HG02610 (cell line): ENCODE measurements at regions not wholly inside any gene's neighbourhood (a gene's known extent, or its start where the extent isn't known, plus 50 kb on each side); places are given as distances from the start of the nearest gene placed in this dataset.

Experiments used
- ATAC-seq: cut with Tn5 transposase; IDR thresholded peaks from one replicate; pipeline ENCODE4 v1.9.1; 2021; ENCODE audit warnings: mild to moderate bottlenecking, moderate library complexity; ENCODE audit not compliant: unreplicated experiment

DNA sequence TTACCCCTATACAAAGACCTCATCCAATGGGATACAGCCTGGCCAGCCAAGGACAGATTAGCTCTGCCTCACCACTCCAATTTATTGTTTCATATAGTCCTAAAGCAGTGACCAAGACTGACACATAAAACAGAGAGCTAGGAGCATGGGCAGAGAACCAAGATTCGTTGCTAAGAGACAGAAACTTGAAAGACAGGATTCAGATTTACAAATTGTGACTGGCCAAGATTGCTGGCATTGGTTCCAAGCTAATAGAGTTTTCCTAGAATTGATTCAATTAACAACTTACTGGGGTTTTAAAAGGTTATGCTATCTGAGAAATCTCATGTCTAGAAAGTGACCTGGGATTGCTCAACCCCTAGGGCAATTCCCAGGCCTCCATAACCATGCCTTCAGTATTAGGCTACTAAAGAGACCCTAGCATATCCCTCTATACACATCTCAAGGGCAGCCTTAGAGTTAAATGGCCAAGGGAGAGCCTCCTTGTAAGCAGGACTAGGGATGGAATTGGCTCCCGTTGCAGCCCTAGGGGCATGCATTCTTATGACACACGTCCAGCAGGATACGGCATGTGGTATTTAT is 75.6 kb downstream of the ICOS start:
- no peak for ATAC-seq

DNA sequence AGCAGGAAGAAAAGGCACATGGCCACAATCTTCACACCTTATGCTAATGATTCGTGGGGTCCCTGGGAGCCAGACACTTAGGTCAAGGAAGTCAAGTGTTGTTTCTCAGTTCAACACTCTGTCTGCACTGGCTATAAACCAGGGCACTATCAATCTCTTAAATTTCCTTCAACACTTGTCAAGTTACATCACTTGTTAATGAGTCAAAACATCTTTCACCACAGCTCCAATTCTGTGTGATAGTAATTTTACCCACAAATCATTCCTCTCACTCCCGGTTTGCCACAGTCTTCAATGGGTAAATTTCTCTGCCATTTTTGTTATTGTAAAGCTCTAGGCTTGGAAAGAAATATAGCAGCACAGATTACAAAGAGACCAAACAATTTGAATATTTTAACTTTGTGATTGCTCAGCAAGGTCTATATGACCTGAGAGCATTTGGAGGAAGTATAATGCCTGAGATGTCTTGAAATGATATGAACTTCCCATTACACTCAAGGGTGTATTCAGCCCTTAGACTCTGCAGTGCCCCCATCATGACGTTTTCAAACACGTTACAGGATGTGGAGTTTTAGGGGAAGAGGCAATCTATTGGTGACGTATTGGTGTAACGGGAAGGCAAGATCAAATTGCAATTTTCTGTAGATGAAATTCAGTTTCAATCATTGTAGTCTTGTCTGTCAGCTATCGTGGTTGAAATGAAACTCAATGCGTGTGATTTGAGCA is 78.7 kb downstream of the ICOS start:
- ATAC-seq = no peak

DNA sequence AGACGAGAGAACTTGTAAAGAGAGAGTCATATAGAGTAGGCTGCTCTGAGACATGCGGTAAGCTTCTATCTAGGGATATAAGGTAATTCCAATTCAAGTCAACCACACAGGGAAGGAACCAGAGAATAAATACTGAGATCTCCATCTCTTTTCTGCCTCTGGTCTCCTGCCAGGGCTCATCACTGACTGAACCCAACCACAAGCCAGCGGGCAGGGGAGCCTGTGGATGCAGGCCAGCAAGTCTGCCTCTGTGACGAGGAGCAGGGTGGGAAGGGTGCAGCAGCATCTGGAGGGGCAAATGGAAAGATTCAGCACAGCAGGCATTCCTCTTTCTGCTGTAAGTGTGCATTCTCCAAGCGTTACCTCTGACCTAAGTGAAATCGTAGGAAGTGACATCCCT is 82.2 kb downstream of the ICOS start:
- ATAC-seq = no peak

DNA sequence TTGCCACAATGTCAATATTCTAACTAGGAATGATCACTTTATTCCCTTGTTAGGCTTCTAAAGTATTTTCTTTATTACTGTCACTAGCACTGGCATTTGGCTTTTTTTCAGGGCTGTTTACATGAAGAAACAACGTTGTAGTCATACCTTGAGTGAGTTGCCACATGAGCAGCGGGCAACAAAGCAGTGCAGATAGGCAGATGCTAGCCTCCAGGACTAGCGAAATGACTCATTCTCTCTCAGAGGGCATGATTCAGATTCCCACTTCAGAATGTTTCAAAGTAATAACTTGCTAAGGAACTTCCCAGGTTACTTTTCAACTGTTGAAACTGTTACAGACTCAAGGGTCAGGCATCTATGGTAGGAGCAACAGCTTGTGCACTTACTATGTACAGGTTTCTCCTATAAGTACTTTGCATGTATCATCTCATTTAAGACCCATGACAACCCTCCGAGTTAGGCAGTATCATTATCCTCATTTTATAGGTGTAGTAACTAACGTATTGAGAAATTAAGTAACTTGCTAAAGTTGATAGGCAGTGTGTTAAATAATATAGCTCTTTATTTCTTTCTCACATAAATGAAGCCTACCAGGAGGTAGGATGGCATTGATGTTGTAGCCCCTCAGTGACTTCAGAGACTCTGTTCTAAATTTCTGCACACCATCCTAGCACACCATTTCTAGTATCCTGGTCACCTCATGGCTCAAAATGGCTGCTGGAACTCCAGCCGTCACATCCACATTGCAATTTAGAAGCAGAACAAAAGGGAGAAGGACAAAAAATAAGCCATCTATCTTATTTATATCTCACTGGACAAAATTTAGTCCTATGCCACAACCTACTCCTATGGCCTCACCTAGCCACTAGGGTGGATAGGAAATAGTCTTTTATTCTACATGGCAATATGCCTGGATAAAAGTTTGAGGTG is 83.3 kb downstream of the ICOS start:
- peak; percentile 87 for ATAC-seq

DNA sequence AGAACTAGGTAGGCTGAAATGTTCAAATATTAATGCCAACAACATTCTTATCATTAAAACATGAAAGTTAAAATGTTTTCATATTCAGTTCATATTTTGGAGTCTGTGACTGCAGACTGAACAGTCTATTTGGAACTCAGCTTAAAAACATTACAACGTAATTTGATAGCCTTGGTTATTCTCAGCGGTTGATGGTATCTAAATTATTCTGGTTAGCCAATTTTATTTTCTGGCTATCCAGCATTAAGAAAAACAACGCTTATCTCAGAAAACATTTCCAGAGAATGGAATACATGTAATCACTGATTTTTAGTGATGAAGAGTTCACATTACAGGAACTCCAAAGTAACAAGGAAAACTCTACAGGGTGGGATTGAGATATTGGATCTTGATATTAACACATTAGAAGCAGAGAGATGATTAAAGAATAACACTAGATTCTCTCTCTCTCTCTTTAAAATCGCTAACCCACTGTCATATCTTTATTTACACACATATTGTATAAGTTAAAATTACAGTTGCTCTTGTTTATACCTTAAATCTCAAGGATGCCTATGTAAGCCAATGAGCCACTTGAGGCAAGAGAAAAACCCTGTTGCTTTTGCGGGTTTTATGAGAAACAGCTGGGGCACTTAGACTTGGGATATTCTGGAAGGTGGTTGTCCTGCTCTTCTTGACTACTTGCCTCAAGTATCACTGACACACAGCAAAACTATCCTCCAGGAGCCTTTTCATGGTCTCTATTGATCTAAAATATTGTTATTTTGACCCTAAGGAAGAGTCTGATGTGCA is 84.9 kb downstream of the ICOS start:
- ATAC-seq = no peak

DNA sequence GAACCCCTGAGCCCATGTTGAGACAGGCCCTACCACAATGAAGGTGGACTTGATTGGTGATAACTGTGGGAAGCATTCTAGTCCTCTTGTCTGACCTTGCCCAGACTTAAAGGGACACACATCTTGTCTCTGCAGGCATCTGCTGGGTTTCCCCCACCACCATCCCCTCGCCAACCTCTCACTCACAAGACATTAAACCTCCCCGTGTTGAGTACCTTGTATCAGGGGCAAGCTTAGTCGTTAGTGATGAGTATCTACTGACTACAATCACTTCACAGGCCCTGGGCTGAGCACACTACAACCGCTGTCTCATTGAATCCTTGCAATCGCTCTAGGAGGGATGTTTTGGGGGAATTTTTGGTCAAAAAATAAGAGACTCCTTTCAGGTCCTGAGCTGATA is 86.0 kb downstream of the ICOS start:
- ATAC-seq = no peak

DNA sequence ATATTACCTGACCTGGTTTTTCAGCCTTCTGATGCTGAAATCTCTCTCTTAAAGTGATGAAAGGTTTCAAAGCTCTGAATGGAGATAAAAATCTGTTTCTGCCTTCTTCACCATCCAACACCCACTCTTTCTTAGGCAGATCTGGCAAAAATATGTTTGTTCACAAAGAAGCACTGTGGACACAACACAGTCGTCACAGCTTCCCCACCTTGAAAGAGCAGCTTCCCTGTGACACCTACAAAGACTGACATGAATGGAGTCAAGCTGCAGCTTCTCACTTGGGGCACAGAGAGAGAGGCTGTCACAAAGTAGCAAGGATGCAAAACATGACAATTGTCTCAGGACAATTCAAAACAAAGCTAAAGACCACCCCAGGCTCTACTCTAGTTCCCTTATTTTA is 86.5 kb downstream of the ICOS start:
- ATAC-seq = no peak

DNA sequence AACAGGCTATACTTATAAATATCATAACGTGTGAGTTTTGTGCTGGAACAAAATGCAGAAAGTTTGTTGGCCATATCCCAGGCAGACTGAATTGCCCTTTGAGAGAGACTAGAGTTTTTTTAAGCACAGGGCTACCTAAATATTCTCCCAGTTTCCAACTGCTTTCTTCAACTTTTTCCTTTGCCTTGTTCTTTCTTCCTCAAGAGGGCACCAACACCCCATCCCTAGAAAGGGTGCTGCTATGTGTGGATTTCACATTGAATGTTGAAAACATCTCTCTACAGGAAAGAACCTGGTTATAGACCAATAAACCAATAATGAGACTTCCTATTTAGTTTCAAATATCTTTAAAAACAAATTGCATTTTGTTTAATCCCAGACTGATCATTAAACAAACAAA is 87.9 kb downstream of the ICOS start:
- no peak for ATAC-seq

DNA sequence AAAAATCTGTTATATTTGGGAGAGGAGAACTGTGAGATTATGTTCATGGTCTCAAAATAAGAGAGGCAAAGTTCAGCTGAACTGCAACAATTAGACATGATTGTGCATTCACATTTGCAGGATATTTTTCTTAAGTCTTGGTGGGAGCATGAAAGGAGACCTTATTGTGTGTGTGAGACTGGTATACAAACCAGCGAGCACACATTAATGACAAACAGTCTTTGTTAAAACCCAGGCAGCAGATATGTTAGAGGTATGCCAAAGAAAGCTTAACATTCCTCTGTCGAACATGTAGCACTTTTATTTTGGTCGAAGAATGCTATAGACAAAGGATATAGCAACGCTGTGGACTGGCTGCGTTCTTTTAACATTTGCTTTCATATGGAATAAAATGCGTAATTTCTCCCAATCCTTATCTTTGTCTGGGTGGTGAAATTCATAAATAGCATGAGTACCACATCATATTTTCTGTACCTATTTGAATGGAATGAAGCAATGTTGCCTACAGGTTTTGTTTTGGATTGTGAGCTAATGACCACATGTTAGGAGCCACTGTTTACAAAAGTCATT is 88.4 kb downstream of the ICOS start:
- no peak for ATAC-seq

DNA sequence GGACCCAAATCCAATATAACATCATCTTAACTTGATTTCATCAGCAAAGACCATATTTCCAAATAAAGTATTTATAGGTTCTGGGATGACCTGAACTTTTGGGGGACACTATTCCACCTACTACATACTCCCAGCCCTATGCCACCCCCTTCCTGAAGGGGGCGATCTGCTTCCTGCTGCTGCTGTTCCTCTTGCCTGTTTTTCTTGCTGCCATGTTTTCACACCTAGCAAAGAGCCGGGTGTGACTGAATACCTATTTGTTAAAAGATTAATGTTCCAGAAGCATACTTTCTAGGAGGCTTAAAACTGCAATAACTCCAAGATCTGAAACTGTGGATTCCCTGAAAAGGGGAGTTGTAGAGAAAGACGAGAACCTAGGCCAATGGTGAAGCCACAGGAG is 89.7 kb downstream of the ICOS start:
- no peak for ATAC-seq

DNA sequence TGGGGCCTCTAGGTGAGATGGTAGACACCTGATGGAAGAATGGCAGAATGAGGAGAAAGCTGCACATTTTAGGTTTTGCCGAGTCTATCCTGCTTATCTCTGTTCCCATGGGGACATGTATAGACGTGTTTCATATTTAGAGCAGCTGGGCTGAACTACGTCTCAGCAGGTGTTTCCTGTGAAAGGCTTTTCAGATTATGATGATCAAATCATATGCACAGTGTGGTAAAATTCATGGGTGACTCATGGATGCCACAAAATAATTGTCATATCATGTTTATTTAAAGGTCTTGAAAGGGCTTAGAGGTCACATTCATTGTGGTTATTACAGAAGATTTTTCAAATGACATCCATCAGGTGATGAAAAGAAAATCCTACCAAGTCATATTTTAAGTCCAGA is 90.5 kb downstream of the ICOS start:
- peak; percentile 97 for ATAC-seq

DNA sequence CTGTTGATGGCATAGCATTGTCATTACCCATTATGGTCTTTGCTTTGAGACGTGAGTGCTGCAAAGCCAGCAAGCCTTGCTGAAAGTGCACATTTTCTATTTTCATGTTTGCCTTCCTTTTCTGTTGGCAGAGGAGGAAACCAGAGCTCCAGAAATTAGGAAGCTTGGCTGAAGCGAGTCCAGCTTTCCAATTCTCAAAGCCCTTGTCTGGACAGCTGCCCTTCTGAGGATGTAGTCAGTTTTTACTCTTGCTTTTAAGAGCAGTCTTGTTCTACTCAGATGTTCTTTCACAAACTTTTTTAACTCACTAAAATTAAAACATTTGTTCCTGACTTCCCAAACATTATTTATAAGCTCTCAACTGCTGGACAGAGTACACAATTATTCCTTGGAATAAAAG is 93.8 kb downstream of the ICOS start:
- ATAC-seq = no peak

DNA sequence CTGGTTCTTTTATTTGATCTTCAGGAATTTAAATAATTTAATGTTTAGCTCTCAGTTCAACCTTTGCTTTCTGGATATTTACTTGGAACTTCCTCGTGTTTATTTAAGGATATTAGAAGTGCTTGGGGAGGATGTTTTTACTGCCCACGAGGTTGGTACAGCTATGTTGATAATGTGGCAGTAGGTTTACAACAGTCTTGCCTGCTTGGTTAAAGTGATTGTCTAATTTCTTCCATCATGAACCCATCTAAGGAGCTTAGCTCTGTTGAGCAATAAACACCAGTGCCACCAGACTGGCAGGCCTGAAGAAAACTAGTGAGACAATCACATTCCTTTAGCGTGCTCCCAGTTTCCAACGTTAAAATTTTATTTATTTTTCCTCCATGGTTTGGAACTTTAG is 94.5 kb downstream of the ICOS start:
- ATAC-seq = no peak

DNA sequence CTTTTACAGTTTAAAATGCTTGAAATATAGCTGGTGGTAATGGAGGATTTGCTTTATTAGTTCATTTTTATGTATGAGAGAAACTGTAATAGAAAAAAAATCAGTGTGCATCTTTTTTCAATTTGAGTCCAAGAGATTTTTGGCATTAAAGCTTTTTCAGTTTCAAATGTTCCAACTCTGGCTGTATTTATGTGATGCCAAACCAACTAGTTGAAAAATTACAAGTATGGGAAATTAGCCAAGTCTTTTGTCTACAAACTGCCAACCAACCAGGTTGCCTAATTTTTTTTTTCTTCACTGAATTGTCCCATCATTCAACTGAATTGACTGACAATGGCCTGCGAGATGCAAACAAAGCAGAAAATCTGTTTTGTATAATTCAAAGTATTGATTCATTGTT is 95.7 kb downstream of the ICOS start:
- no peak for ATAC-seq

DNA sequence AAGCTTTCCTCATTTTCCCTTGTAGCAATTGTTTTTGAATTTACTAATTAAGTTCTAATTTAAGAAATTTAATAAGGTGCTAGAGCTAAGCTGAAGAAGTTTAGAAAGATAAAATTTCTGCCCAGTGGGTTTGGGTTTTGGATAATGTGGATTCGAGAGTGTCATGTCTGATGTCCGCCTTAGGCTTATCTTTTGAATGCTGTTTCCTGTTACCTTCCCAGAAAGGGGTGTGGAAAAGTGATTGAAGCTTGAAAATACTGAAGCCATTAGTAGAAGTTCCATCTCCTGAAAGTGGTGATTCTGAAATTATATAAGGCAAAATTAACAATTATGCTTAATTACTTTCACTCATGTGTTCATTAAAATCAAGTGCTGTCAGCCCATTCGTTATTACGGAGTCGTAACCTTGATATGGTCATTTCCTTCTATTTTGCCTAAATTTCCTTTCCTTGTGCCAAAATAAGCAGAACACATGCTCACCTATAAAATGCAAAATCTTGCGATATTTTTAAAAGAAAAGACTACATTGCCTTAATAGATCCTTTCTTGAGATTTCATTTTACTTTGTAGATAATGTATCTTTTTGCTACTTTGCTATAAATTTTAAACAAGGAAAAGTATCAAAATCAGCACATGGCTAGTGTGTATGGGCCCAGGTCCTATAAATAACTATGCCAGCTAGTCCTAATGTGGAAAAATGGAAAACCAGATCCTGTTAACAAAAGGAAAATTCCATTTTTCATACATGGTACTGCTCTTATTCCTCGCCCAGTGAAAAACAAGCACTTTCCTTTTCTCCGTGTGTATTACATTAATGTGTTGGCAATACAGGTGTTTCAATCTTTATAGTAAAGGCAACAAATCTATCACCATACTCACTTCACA is 97.3 kb downstream of the ICOS start:
- no peak for ATAC-seq

DNA sequence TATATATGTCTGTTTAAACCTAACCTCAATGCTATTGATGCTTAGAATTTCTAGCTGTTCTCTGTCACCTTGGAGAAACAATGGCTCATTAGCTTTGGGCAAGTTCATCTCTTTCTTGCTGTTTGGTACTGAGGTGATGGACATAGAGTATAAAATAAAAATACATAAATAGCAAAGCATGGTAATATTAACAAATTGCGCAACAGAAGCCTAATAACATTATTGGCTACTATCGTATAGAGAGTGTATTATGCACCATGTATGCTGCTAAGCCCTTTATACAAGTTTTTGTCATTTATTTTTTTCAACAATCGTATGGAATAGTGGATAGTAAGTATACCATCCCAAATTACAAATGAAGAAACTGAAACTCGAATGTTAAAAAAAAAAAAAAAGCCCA is 100.1 kb downstream of the ICOS start:
- no peak for ATAC-seq

DNA sequence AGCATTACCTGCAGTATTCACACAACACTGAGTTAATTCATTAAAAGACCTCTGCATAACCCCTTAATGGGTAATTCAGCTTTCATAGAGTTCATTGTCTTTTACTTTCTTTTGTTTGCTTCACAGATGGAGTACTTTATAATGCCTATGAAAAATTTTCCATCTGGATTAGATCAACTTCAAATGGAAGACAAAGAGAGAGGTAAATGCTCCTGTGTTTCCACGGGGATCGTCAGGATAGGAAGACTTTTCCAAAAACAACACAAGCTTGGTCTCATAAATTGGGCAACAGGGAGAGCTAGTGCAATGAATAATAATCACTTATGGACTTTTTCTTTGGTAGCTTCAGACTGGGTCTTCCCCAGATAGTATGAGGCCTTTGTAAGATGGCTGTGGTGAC is 100.7 kb downstream of the ICOS start:
- ATAC-seq = no peak

DNA sequence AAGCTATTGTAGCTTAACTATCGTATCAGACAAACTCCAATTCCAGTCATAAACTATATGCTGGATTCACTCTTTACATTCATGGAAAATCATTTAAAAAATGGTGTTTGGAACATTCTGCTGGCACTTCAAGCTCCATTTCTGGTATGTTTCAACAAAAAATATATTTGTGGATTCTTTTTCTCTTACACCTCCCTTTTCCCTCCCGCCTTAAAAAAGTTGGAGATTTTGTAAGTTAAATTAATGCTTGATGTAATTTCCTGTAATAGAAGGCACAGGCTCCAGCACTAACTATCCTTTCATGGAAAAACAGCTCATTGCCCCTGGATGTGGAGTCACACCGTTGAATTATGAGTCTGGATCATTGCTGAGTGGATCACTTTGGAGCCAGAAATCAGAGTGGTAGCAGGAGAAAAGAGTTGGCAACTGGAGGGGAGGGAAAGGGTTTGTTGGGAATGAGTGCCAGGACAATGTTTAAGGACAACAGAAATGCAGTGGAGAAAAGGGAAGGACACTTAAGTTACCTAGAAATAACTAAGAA is 102.8 kb downstream of the ICOS start:
- ATAC-seq = no peak

DNA sequence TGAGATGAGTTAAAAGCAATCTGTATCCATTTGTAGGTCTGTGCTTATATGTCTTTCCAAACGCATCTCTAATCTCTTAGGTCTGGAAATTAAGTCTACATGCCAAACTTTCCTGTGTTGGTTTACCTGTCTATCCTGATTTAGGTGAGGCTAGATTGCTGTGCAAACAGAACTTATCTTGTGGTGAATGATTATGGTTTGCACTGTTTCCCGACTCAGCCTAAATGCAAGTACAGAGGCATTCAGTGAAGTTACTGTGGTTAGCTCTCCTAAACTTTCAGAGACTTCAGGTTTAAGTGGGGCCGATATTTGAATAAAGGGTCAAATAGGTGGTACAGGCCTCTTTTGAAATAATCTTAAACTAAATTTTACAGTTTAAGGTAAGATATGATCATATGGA is 103.5 kb downstream of the ICOS start:
- no peak for ATAC-seq

DNA sequence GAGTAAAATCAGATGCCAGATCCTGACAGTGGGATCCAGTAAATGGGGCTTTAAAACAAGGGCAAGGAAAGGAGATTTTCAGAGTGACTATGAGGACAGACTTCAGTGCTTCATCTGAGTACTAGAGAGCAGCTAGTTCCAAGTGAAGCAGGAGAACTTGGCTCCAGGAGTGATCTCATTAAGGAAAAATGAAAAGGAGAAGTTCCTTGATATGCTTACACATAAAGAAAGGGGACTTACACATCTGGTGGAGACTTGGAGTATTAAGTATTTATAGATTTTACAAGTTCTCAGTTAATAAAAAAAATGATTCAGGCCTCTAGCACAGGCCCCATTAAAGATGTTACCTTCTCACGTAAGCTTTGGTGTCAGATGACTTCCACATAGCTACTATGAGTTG is 105.8 kb downstream of the ICOS start:
- no peak for ATAC-seq
